Sigmoid colon (tissue), 4 donors: ENCODE measurements at regions not wholly inside any gene's neighbourhood (a gene's known extent, or its start where the extent isn't known, plus 50 kb on each side); places are given as distances from the start of the nearest gene placed in this dataset.

Experiments used
- CTCF ChIP-seq, 4 experiments: fragments of 450-650 bp in 3 of 4; fragments of 200-600 bp in 1 of 4; IDR thresholded peaks; one replicate each; pipeline ENCODE4 v1.5.1; 2016 to 2019; ENCODE audit warnings: antibody characterized with exemption in 4 of 4, mild to moderate bottlenecking in 3 of 4, moderate library complexity in 2 of 4
- EP300 ChIP-seq, 4 donors: sonication (generic); formaldehyde crosslinking; IDR thresholded peaks; one replicate each; pipeline ENCODE4 v1.6.1; 2017; ENCODE audit warnings: antibody characterized with exemption in 4 of 4
- POLR2AphosphoS5 ChIP-seq, 4 donors: sonication (generic); formaldehyde crosslinking; IDR thresholded peaks; one replicate each; pipeline ENCODE4 v1.6.1; 2017; ENCODE audit warnings: antibody characterized with exemption in 4 of 4

DNA sequence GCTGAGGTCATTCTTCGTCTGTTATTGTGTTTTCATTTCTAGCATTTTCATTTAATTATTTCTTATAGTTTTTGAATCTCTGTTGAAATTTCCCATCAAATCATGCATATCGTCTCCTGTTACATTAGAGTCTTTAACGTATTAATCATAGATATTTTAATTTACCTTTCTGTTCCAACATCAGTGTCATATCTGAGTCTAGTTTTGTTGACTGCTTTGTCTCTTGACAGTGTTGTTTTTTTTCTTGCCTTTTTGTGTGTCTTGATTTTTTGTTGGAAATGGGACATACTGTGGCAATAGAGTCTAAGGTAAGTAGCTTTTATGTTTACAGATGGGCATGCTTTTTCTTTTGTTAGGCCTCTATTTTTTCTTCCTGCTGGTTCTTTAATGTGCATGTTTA, 286.8 kb upstream of the THRB start:
- TF ChIP-seq CTCF (IDR thresholded peaks at IDR 0.05) = no peak
- no peak for TF ChIP-seq EP300 (IDR thresholded peaks at IDR 0.05)
- TF ChIP-seq POLR2AphosphoS5 (IDR thresholded peaks at IDR 0.05) = no peak
